Neural crest cell (in vitro differentiated cells): ENCODE measurements at regions not wholly inside any gene's neighbourhood (a gene's known extent, or its start where the extent isn't known, plus 50 kb on each side); places are given as distances from the start of the nearest gene placed in this dataset.
A peak's percentile ranks its signal among the peaks of the same experiment; 100 is the strongest.

ENCODE experiments used
- DNase-seq: peaks from one replicate; pipeline ENCODE4 v3.0.0; 2021; ENCODE audit warnings: low read depth, mixed read lengths, low spot score
- H3K27ac Mint-ChIP-seq: one replicate; pipeline ENCODE4 v1.8.0; 2021; ENCODE audit warnings: mild to moderate bottlenecking, mixed read lengths; ENCODE audit not compliant: unreplicated experiment
- H3K27me3 Mint-ChIP-seq: 2 replicates; pipeline ENCODE4 v1.8.0; 2021; ENCODE audit warnings: low read depth, mild to moderate bottlenecking, mixed read lengths
- H3K36me3 Mint-ChIP-seq: 2 replicates; pipeline ENCODE4 v1.8.0; 2021; ENCODE audit warnings: low read depth, mild to moderate bottlenecking, mixed read lengths
- H3K4me1 Mint-ChIP-seq: 2 replicates; pipeline ENCODE4 v1.8.0; 2021; ENCODE audit warnings: mixed read lengths
- H3K4me3 Mint-ChIP-seq: one replicate; pipeline ENCODE4 v1.8.0; 2021; ENCODE audit warnings: mild to moderate bottlenecking, mixed read lengths
- H3K9me3 Mint-ChIP-seq: 2 replicates; pipeline ENCODE4 v1.8.0; 2021; ENCODE audit warnings: mixed read lengths
- CTCF ChIP-seq: fragments of 200-600 bp; sonication (generic); conservative IDR thresholded peaks from 2 replicates; pipeline ENCODE4 v1.5.0; 2021; ENCODE audit warnings: antibody characterized with exemption, mild to moderate bottlenecking

GRCh38 chr5:90134892-90135291, 274.7 kb downstream of the CETN3 start:
- no peak for TF ChIP-seq CTCF
- no peak for DNase-seq
- H3K9me3 Mint-ChIP-seq, result no peaks in the 10 kb centered on the region
- peaks cover 12% of the 10 kb centered on the region for H3K4me1 Mint-ChIP-seq
- H3K36me3 Mint-ChIP-seq, result no peaks in the 10 kb centered on the region
- no peak overlapping the region for H3K27ac Mint-ChIP-seq
- H3K4me3 Mint-ChIP-seq, result no peak overlapping the region
- H3K27me3 Mint-ChIP-seq, result no peaks in the 10 kb centered on the region

GRCh38 chr5:90134381-90134780, 275.2 kb downstream of the CETN3 start:
- no peaks in the 10 kb centered on the region for H3K9me3 Mint-ChIP-seq
- DNase-seq, result no peak
- H3K36me3 Mint-ChIP-seq, result no peaks in the 10 kb centered on the region
- no peaks in the 10 kb centered on the region for H3K27me3 Mint-ChIP-seq
- H3K27ac Mint-ChIP-seq, result no peak overlapping the region
- peaks cover 12% of the 10 kb centered on the region for H3K4me1 Mint-ChIP-seq
- TF ChIP-seq CTCF, result no peak
- no peak overlapping the region for H3K4me3 Mint-ChIP-seq

- H3K4me3 Mint-ChIP-seq, result no peak overlapping the region
- no peaks in the 10 kb centered on the region for H3K27me3 Mint-ChIP-seq
- TF ChIP-seq CTCF, result no peak
- H3K27ac Mint-ChIP-seq, result peak overlapping the region; percentile 19
- DNase-seq, result no peak
- peaks cover 12% of the 10 kb centered on the region for H3K4me1 Mint-ChIP-seq
- no peaks in the 10 kb centered on the region for H3K36me3 Mint-ChIP-seq
- no peaks in the 10 kb centered on the region for H3K9me3 Mint-ChIP-seq
Measured at GRCh38 chr5:90133941-90134340, 275.6 kb downstream of the CETN3 start.

- Mint-ChIP-seq H3K36me3 (no peaks in the 10 kb centered on the region), H3K9me3 (no peaks in the 10 kb centered on the region), H3K4me1 (peaks cover 12% of the 10 kb centered on the region), H3K4me3 (no peak overlapping the region), H3K27me3 (no peaks in the 10 kb centered on the region), H3K27ac (no peak overlapping the region)
- no peak for TF ChIP-seq CTCF
- no peak for DNase-seq
Measured at GRCh38 chr5:90131383-90132133, 278.0 kb downstream of the CETN3 start.

- Mint-ChIP-seq H3K27ac (no peak overlapping the region), H3K27me3 (no peaks in the 10 kb centered on the region), H3K4me3 (no peak overlapping the region), H3K9me3 (no peaks in the 10 kb centered on the region), H3K36me3 (no peaks in the 10 kb centered on the region), H3K4me1 (peaks cover 12% of the 10 kb centered on the region)
- no peak for TF ChIP-seq CTCF
- DNase-seq, result no peak
Measured at GRCh38 chr5:90128551-90128950, 281.0 kb downstream of the CETN3 start.
